ENCODE measurements at regions not wholly inside any gene's neighbourhood (a gene's known extent, or its start where the extent isn't known, plus 50 kb on each side); places are given as distances from the start of the nearest gene placed in this dataset.

DNA sequence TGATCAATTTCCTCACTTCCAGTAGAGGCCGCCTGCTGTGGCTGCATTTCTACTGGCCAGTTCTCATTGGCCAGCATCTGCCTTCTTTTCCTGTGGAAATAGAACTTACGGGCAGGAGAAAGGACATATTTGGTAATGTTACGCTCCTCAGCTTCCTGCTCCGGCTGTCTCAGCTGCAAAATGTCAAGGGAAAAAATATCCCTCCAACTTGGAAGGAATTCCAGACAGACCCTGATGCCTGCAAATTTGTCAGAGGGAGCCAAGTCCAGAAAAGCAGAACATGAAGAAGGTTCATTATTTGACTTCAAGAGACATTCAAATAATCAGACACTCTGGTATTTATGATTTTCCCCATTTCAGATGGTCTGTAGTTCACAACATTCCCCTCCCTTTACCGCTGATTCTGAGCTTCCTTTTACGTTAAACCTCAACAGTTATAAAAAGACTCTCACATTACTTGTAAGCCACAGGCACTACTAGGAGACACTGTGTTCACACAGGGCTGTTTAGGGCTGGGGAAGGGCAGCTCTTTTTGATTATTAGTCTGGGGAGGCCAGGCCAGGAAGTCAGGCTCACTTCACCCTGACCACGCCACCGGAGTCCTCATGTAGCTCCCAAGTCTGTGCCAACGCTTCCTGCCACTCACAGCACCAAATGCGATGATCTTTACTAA is 179.6 kb upstream of the CCN2 start:
- H3K4me3 ChIP-seq (replicated peaks in 1 of 2; ENCODE audit: low read depth in 1 of 2, low read length in 2 of 2): no peak overlapping the region
- ChIA-PET POLR2A (no interaction called here), RAD21 (ENCODE audit: low non-redundant PET in 1 of 2, low total read pairs in 2 of 2, uncharacterized antibody in 2 of 2, unreplicated experiment in 2 of 2) (no interaction called here), CTCF (no interaction called here)
- intact Hi-C loops (cut with micrococcal nuclease): no loop called here
- TF ChIP-seq JUND (IDR thresholded peaks at IDR 0.05): no peak
- TF ChIP-seq YY1 (IDR thresholded peaks at IDR 0.05; ENCODE audit: extremely low read depth, insufficient replicate concordance, low read depth, low read length): no peak
- no peak for TF ChIP-seq SIN3A (IDR thresholded peaks at IDR 0.05; ENCODE audit: low read depth)
- no peak for TF ChIP-seq CEBPB (IDR thresholded peaks at IDR 0.05; ENCODE audit: low read depth)
- DNase-seq (ENCODE audit: low read depth, low spot score) (no peak), ATAC-seq (no peak)
- no peaks in the 10 kb centered on the region for H3K79me2 ChIP-seq (ENCODE audit: insufficient read depth, low read length)
- BruUV-seq (replicated peaks): no TSS peak
- H3K4me2 ChIP-seq (ENCODE audit: low read length): no peak overlapping the region
- no peaks in the 10 kb centered on the region for H3K36me3 ChIP-seq (ENCODE audit: control insufficient read depth in 1 of 2, insufficient read depth in 2 of 2, low read length in 2 of 2)
- H3K9me3 ChIP-seq (ENCODE audit: control insufficient read depth in 1 of 2, insufficient read depth in 1 of 2, low read depth in 1 of 2, low read length in 2 of 2): no peaks in the 10 kb centered on the region
- H3K4me1 ChIP-seq (ENCODE audit: control insufficient read depth in 1 of 2, insufficient read depth in 2 of 2, low read length in 2 of 2): no peaks in the 10 kb centered on the region
- H4K20me1 ChIP-seq (ENCODE audit: insufficient read depth): no peaks in the 10 kb centered on the region
- no peak overlapping the region for H3K9ac ChIP-seq (ENCODE audit: low read length)
- H2AFZ ChIP-seq (ENCODE audit: low read depth, low read length, poor library complexity, severe bottlenecking): peak overlapping the region; percentile 15
- H3K9me2 ChIP-seq (ENCODE audit: insufficient read depth): no peaks in the 10 kb centered on the region
- no peaks in the 10 kb centered on the region for H3K27me3 ChIP-seq (ENCODE audit: insufficient read depth, low read length)
- H3K27ac ChIP-seq (ENCODE audit: low read depth, low read length): no peak overlapping the region

DNA sequence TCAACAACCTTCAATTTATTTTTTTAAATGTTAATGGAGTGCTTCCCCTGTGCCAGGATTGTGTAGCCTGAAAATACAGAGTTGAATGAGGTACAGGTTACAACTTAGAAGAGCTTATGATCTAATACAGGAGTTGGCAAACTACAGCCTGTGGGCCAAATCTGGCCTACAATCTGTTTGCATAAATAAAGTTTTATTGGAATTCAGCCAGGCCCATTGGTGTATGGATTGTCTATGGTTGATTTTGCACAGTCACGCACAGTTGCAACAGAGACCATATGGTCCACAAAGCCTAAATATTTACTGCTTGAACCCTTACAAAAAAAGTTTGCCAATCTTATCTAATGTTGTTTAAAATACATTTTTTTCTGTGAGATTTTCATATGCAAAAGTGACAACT is 177.3 kb upstream of the CCN2 start:
- DNase-seq (ENCODE audit: low read depth, low spot score) (no peak), ATAC-seq (no peak)
- no peaks in the 10 kb centered on the region for H3K27me3 ChIP-seq (ENCODE audit: insufficient read depth, low read length)
- H3K27ac ChIP-seq (ENCODE audit: low read depth, low read length): no peak overlapping the region
- intact Hi-C loops (cut with micrococcal nuclease): no loop called here
- ChIA-PET RAD21 (ENCODE audit: low non-redundant PET in 1 of 2, low total read pairs in 2 of 2, uncharacterized antibody in 2 of 2, unreplicated experiment in 2 of 2) (no interaction called here), POLR2A (no interaction called here), CTCF (interaction anchor here (1.1 kb wide), 1 partner anchor 204 kb away, joined by 3 read pairs; no protein-coding TSS in a partner anchor)
- no peaks in the 10 kb centered on the region for H3K9me3 ChIP-seq (ENCODE audit: control insufficient read depth in 1 of 2, insufficient read depth in 1 of 2, low read depth in 1 of 2, low read length in 2 of 2)
- no peaks in the 10 kb centered on the region for H3K36me3 ChIP-seq (ENCODE audit: control insufficient read depth in 1 of 2, insufficient read depth in 2 of 2, low read length in 2 of 2)
- H3K4me2 ChIP-seq (ENCODE audit: low read length): no peak overlapping the region
- H3K4me1 ChIP-seq (ENCODE audit: control insufficient read depth in 1 of 2, insufficient read depth in 2 of 2, low read length in 2 of 2): no peaks in the 10 kb centered on the region
- no peak overlapping the region for H3K4me3 ChIP-seq (replicated peaks in 1 of 2; ENCODE audit: low read depth in 1 of 2, low read length in 2 of 2)
- H4K20me1 ChIP-seq (ENCODE audit: insufficient read depth): no peaks in the 10 kb centered on the region
- BruUV-seq (replicated peaks): no TSS peak
- TF ChIP-seq, protein P1, sequence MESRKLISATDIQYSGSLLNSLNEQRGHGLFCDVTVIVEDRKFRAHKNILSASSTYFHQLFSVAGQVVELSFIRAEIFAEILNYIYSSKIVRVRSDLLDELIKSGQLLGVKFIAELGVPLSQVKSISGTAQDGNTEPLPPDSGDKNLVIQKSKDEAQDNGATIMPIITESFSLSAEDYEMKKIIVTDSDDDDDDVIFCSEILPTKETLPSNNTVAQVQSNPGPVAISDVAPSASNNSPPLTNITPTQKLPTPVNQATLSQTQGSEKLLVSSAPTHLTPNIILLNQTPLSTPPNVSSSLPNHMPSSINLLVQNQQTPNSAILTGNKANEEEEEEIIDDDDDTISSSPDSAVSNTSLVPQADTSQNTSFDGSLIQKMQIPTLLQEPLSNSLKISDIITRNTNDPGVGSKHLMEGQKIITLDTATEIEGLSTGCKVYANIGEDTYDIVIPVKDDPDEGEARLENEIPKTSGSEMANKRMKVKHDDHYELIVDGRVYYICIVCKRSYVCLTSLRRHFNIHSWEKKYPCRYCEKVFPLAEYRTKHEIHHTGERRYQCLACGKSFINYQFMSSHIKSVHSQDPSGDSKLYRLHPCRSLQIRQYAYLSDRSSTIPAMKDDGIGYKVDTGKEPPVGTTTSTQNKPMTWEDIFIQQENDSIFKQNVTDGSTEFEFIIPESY (IDR thresholded peaks at IDR 0.05; ENCODE audit: extremely low read depth, insufficient replicate concordance, low read length): no peak
- no peak for TF ChIP-seq POLR2A (IDR thresholded peaks at IDR 0.05; ENCODE audit: borderline replicate concordance, extremely low read depth, insufficient read depth, insufficient read length)
- TF ChIP-seq, protein P2, sequence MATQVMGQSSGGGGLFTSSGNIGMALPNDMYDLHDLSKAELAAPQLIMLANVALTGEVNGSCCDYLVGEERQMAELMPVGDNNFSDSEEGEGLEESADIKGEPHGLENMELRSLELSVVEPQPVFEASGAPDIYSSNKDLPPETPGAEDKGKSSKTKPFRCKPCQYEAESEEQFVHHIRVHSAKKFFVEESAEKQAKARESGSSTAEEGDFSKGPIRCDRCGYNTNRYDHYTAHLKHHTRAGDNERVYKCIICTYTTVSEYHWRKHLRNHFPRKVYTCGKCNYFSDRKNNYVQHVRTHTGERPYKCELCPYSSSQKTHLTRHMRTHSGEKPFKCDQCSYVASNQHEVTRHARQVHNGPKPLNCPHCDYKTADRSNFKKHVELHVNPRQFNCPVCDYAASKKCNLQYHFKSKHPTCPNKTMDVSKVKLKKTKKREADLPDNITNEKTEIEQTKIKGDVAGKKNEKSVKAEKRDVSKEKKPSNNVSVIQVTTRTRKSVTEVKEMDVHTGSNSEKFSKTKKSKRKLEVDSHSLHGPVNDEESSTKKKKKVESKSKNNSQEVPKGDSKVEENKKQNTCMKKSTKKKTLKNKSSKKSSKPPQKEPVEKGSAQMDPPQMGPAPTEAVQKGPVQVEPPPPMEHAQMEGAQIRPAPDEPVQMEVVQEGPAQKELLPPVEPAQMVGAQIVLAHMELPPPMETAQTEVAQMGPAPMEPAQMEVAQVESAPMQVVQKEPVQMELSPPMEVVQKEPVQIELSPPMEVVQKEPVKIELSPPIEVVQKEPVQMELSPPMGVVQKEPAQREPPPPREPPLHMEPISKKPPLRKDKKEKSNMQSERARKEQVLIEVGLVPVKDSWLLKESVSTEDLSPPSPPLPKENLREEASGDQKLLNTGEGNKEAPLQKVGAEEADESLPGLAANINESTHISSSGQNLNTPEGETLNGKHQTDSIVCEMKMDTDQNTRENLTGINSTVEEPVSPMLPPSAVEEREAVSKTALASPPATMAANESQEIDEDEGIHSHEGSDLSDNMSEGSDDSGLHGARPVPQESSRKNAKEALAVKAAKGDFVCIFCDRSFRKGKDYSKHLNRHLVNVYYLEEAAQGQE (IDR thresholded peaks at IDR 0.05; ENCODE audit: low read depth): no peak
- TF ChIP-seq CBX3 (IDR thresholded peaks at IDR 0.05; ENCODE audit: low read depth): no peak
- no peak for TF ChIP-seq YY1 (IDR thresholded peaks at IDR 0.05; ENCODE audit: extremely low read depth, insufficient replicate concordance, low read depth, low read length)
- no peak for TF ChIP-seq ZNF274 (IDR thresholded peaks at IDR 0.05; ENCODE audit: low read depth, low read length)
- no peak for TF ChIP-seq ELF1 (IDR thresholded peaks at IDR 0.05; ENCODE audit: borderline replicate concordance, low read depth)
- no peak for TF ChIP-seq POLR2AphosphoS5 (IDR thresholded peaks at IDR 0.05; ENCODE audit: low read depth, low read length)
- no peak for TF ChIP-seq FOSL1 (IDR thresholded peaks at IDR 0.05; ENCODE audit: low read depth)
- no peak for TF ChIP-seq SRF (IDR thresholded peaks at IDR 0.05; ENCODE audit: low read depth)
- no peaks in the 10 kb centered on the region for H3K79me2 ChIP-seq (ENCODE audit: insufficient read depth, low read length)
- H3K9ac ChIP-seq (ENCODE audit: low read length): no peak overlapping the region
- no peaks in the 10 kb centered on the region for H3K9me2 ChIP-seq (ENCODE audit: insufficient read depth)
- no peak overlapping the region for H2AFZ ChIP-seq (ENCODE audit: low read depth, low read length, poor library complexity, severe bottlenecking)

Data from HCT116 (cell line).